WTC11 (cell line): ENCODE measurements at regions not wholly inside any gene's neighbourhood (a gene's known extent, or its start where the extent isn't known, plus 50 kb on each side); places are given as distances from the start of the nearest gene placed in this dataset.

ENCODE experiments used
- ATAC-seq: fragments of 200-7000 bp; cut with Tn5 transposase; 2 replicates; pipeline ENCODE4 v1.10.0; 2021; ENCODE audit warnings: mild to moderate bottlenecking, moderate library complexity
- CTCF ChIA-PET: fragments of 300-600 bp; sonication (Branson Sonifier 250); formaldehyde crosslinking; loops from one replicate; lab custom pipeline; 2021; ENCODE audit warnings: antibody characterized with exemption; lab: Charles Lee
- POLR2A ChIA-PET: fragments of 350-600 bp; sonication (Branson Sonifier 250); formaldehyde crosslinking; loops from one replicate; lab custom pipeline; 2021; ENCODE audit warnings: antibody characterized with exemption; lab: Charles Lee
- DNase-seq: peaks from one replicate; pipeline ENCODE4 v3.0.0; 2021; ENCODE audit warnings: low spot score
- H3K27ac Mint-ChIP-seq: 2 replicates; pipeline ENCODE4 v1.8.0; 2021; ENCODE audit warnings: mixed read lengths
- H3K27me3 Mint-ChIP-seq: 2 replicates; pipeline ENCODE4 v1.8.0; 2021; ENCODE audit warnings: low read depth, mild to moderate bottlenecking, moderate library complexity, mixed read lengths
- H3K36me3 Mint-ChIP-seq: 2 replicates; pipeline ENCODE4 v1.8.0; 2021; ENCODE audit warnings: mixed read lengths
- H3K4me1 Mint-ChIP-seq: 2 replicates; pipeline ENCODE4 v1.8.0; 2022; ENCODE audit warnings: mixed read lengths
- H3K4me3 Mint-ChIP-seq: 2 replicates; pipeline ENCODE4 v1.8.0; 2021; ENCODE audit warnings: mild to moderate bottlenecking, moderate library complexity, mixed read lengths
- H3K9me3 Mint-ChIP-seq: 2 replicates; pipeline ENCODE4 v1.8.0; 2021; ENCODE audit warnings: mixed read lengths
- AFF4 ChIP-seq: sonication (generic); formaldehyde crosslinking; IDR thresholded peaks from 2 replicates; pipeline ENCODE4 v1.8.1; 2023; ENCODE audit warnings: mild to moderate bottlenecking, missing genetic modification reagents, borderline replicate concordance
- AR ChIP-seq: fragments of 250-450 bp; sonication (Bioruptor Pico); IDR thresholded peaks from 2 replicates; pipeline ENCODE4 v1.9.0; 2021; ENCODE audit warnings: mild to moderate bottlenecking
- ATF1 ChIP-seq: sonication (generic); formaldehyde crosslinking; IDR thresholded peaks from 2 replicates; pipeline ENCODE4 v1.8.1; 2023; ENCODE audit warnings: mild to moderate bottlenecking, moderate library complexity, missing genetic modification reagents
- CBFB ChIP-seq: sonication (generic); formaldehyde crosslinking; IDR thresholded peaks from 2 replicates; pipeline ENCODE4 v1.8.1; 2022; ENCODE audit warnings: mild to moderate bottlenecking, low read depth, missing genetic modification reagents
- CREB1 ChIP-seq: sonication (generic); formaldehyde crosslinking; IDR thresholded peaks from 2 replicates; pipeline ENCODE4 v1.8.0; 2023; ENCODE audit warnings: mild to moderate bottlenecking, missing genetic modification reagents
- CTCF ChIP-seq: fragments of 200-600 bp; IDR thresholded peaks from 2 replicates; pipeline ENCODE4 v1.8.0; 2022; ENCODE audit warnings: antibody characterized with exemption
- E2F4 ChIP-seq: sonication (generic); formaldehyde crosslinking; IDR thresholded peaks from 2 replicates; pipeline ENCODE4 v1.8.1; 2022; ENCODE audit warnings: low read depth, mild to moderate bottlenecking, moderate library complexity, missing genetic modification reagents, borderline replicate concordance
- EMX1 ChIP-seq: fragments of 250-450 bp; sonication (Bioruptor Pico); IDR thresholded peaks from 2 replicates; pipeline ENCODE4 v1.8.0; 2021; ENCODE audit warnings: mild to moderate bottlenecking
- FOXK1 ChIP-seq: sonication (generic); formaldehyde crosslinking; IDR thresholded peaks from 2 replicates; pipeline ENCODE4 v1.8.0; 2022; ENCODE audit warnings: mild to moderate bottlenecking, moderate library complexity, missing genetic modification reagents
- FOXP4 ChIP-seq: sonication (generic); formaldehyde crosslinking; IDR thresholded peaks from 2 replicates; pipeline ENCODE4 v1.8.0; 2022; ENCODE audit warnings: mild to moderate bottlenecking, missing genetic modification reagents
- MLX ChIP-seq: sonication (generic); formaldehyde crosslinking; IDR thresholded peaks from 2 replicates; pipeline ENCODE4 v1.8.1; 2023; ENCODE audit warnings: mild to moderate bottlenecking, missing genetic modification reagents, moderate library complexity
- PREB ChIP-seq: sonication (generic); formaldehyde crosslinking; IDR thresholded peaks from 2 replicates; pipeline ENCODE4 v1.8.1; 2022; ENCODE audit warnings: mild to moderate bottlenecking, missing genetic modification reagents, moderate library complexity, borderline replicate concordance
- RORB ChIP-seq: fragments of 250-450 bp; sonication (Bioruptor Pico); IDR thresholded peaks from 2 replicates; pipeline ENCODE4 v1.9.0; 2021; ENCODE audit warnings: mild to moderate bottlenecking
- SP1 ChIP-seq: sonication (generic); formaldehyde crosslinking; conservative IDR thresholded peaks from 2 replicates; pipeline ENCODE4 v1.8.1; 2022; ENCODE audit warnings: missing genetic modification reagents
- TEAD4 ChIP-seq: sonication (generic); formaldehyde crosslinking; IDR thresholded peaks from 2 replicates; pipeline ENCODE4 v1.8.0; 2022; ENCODE audit warnings: mild to moderate bottlenecking, missing genetic modification reagents
- ZBTB43 ChIP-seq: sonication (generic); formaldehyde crosslinking; IDR thresholded peaks from 2 replicates; pipeline ENCODE4 v1.8.1; 2023; ENCODE audit warnings: mild to moderate bottlenecking, missing genetic modification reagents
- ZNF121 ChIP-seq: sonication (generic); formaldehyde crosslinking; IDR thresholded peaks from 2 replicates; pipeline ENCODE4 v1.8.0; 2023; ENCODE audit warnings: missing genetic modification reagents
- ZNF263 ChIP-seq: sonication (generic); formaldehyde crosslinking; IDR thresholded peaks from 2 replicates; pipeline ENCODE4 v1.8.1; 2022; ENCODE audit warnings: low read depth, mild to moderate bottlenecking, moderate library complexity, missing genetic modification reagents
- ZNF317 ChIP-seq: sonication (generic); formaldehyde crosslinking; IDR thresholded peaks from 2 replicates; pipeline ENCODE4 v1.8.1; 2023; ENCODE audit warnings: low read depth, mild to moderate bottlenecking, moderate library complexity, missing genetic modification reagents, borderline replicate concordance
- ZNF396 ChIP-seq: fragments of 250-450 bp; sonication (Bioruptor Pico); IDR thresholded peaks from 2 replicates; pipeline ENCODE4 v1.8.0; 2021; ENCODE audit warnings: mild to moderate bottlenecking, moderate library complexity, borderline replicate concordance
- ZNF671 ChIP-seq: fragments of 250-450 bp; sonication (Bioruptor Pico); IDR thresholded peaks from 2 replicates; pipeline ENCODE4 v1.8.0; 2021; ENCODE audit warnings: mild to moderate bottlenecking

- TF ChIP-seq AR (CRISPR knock-in tag), result no peak
- TF ChIP-seq FOXP4 (CRISPR knock-in tag), result no peak
- TF ChIP-seq EMX1 (CRISPR knock-in tag), result no peak
- no peak for TF ChIP-seq ZNF263 (CRISPR knock-in tag)
- no peak for TF ChIP-seq CBFB (CRISPR knock-in tag)
- no peak for TF ChIP-seq SP1
Measured at GRCh38 chr20:53816872-53817398, 223.3 kb upstream of the ZNF217 start (continued).

GRCh38 chr20:53815509-53815908 lies 221.9 kb upstream of the ZNF217 start:
- ChIA-PET CTCF (no interaction called here), POLR2A (no interaction called here)
- DNase-seq, result no peak
- Mint-ChIP-seq H3K36me3 (peaks cover 2% of the 10 kb centered on the region; the same call in 1 of the 2 replicates), H3K27me3 (no peaks in the 10 kb centered on the region), H3K9me3 (peaks cover 5% of the 10 kb centered on the region; the same call in 1 of the 2 replicates), H3K27ac (no peak overlapping the region), H3K4me1 (peaks cover 20% of the 10 kb centered on the region), H3K4me3 (no peak overlapping the region)
- no peak for ATAC-seq
- TF ChIP-seq TEAD4 (CRISPR knock-in tag) (no peak), ZBTB43 (CRISPR knock-in tag) (no peak), AFF4 (no peak), FOXK1 (CRISPR knock-in tag) (no peak), E2F4 (CRISPR knock-in tag) (no peak), ZNF121 (no peak), CREB1 (CRISPR knock-in tag) (no peak), PREB (CRISPR knock-in tag) (no peak), RORB (CRISPR knock-in tag) (no peak), ATF1 (CRISPR knock-in tag) (no peak), ZNF396 (CRISPR knock-in tag) (no peak), CTCF (no peak), MLX (CRISPR knock-in tag) (no peak), ZNF317 (CRISPR knock-in tag) (no peak), ZNF671 (CRISPR knock-in tag) (no peak)
